ENCODE measurements at regions not wholly inside any gene's neighbourhood (a gene's known extent, or its start where the extent isn't known, plus 50 kb on each side); places are given as distances from the start of the nearest gene placed in this dataset.
"Not testable (repeated sequence)": the region's sequence is repeated elsewhere in the genome, so short reads cannot be mapped to it uniquely, and the experiment has no call there.

- TF ChIP-seq, protein P1, sequence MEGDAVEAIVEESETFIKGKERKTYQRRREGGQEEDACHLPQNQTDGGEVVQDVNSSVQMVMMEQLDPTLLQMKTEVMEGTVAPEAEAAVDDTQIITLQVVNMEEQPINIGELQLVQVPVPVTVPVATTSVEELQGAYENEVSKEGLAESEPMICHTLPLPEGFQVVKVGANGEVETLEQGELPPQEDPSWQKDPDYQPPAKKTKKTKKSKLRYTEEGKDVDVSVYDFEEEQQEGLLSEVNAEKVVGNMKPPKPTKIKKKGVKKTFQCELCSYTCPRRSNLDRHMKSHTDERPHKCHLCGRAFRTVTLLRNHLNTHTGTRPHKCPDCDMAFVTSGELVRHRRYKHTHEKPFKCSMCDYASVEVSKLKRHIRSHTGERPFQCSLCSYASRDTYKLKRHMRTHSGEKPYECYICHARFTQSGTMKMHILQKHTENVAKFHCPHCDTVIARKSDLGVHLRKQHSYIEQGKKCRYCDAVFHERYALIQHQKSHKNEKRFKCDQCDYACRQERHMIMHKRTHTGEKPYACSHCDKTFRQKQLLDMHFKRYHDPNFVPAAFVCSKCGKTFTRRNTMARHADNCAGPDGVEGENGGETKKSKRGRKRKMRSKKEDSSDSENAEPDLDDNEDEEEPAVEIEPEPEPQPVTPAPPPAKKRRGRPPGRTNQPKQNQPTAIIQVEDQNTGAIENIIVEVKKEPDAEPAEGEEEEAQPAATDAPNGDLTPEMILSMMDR (IDR thresholded peaks at IDR 0.05; ENCODE audit: insufficient read depth in 1 of 2, low read depth in 1 of 2, low read length in 1 of 2, severe bottlenecking in 1 of 2, unreplicated experiment in 1 of 2) = no peak
- DNase-seq = no peak
- no peaks in the 10 kb centered on the region for H3K27me3 Mint-ChIP-seq (ENCODE audit: insufficient read depth, unreplicated experiment)
- CTCF ChIA-PET = no interaction called here
- peaks cover 9% of the 10 kb centered on the region for H3K9me3 Mint-ChIP-seq (ENCODE audit: unreplicated experiment)
- POLR2A ChIA-PET = no interaction called here
- intact Hi-C loops (cut with micrococcal nuclease; ENCODE audit: unreplicated experiment) = no loop called here
- no peaks in the 10 kb centered on the region for H3K4me1 Mint-ChIP-seq (ENCODE audit: low read depth, unreplicated experiment)
- H3K27ac Mint-ChIP-seq (ENCODE audit: unreplicated experiment) = no peak overlapping the region
- H3K9me3 ChIP-seq = no peaks in the 10 kb centered on the region
- no peaks in the 10 kb centered on the region for H3K27me3 ChIP-seq (replicated peaks; ENCODE audit: control insufficient read depth, insufficient read depth, low read length)
- H3K36me3 Mint-ChIP-seq (ENCODE audit: insufficient read depth, unreplicated experiment) = no peaks in the 10 kb centered on the region
- no peaks in the 10 kb centered on the region for H3K36me3 ChIP-seq (ENCODE audit: control insufficient read depth, insufficient read depth, low read length)
- H3K4me3 ChIP-seq (ENCODE audit: low read depth, low read length) = no peak overlapping the region
- no peak overlapping the region for H3K4me3 Mint-ChIP-seq (ENCODE audit: unreplicated experiment)
- no TSS peak for BruUV-seq (replicated peaks)
- no peaks in the 10 kb centered on the region for H3K4me1 ChIP-seq
Measured at GRCh38 chr4:3630598-3631543, 98.6 kb upstream of the LRPAP1 start.

GRCh38 chr4:3630136-3630597, 97.9 kb upstream of the LRPAP1 start:
- H3K36me3 ChIP-seq (ENCODE audit: control insufficient read depth, insufficient read depth, low read length) = no peaks in the 10 kb centered on the region
- intact Hi-C loops (cut with micrococcal nuclease; ENCODE audit: unreplicated experiment) = no loop called here
- POLR2A ChIA-PET = no interaction called here
- CTCF ChIA-PET = no interaction called here
- BruUV-seq (replicated peaks) = no TSS peak
- H3K4me1 ChIP-seq = no peaks in the 10 kb centered on the region
- DNase-seq = no peak
- TF ChIP-seq, protein P1 (IDR thresholded peaks at IDR 0.05; ENCODE audit: insufficient read depth in 1 of 2, low read depth in 1 of 2, low read length in 1 of 2, severe bottlenecking in 1 of 2, unreplicated experiment in 1 of 2) = no peak
- H3K9me3 Mint-ChIP-seq (ENCODE audit: unreplicated experiment) = peaks cover 9% of the 10 kb centered on the region
- H3K27me3 ChIP-seq (replicated peaks; ENCODE audit: control insufficient read depth, insufficient read depth, low read length) = no peaks in the 10 kb centered on the region
- H3K9me3 ChIP-seq = no peaks in the 10 kb centered on the region
- no peak overlapping the region for H3K4me3 Mint-ChIP-seq (ENCODE audit: unreplicated experiment)
- no peaks in the 10 kb centered on the region for H3K36me3 Mint-ChIP-seq (ENCODE audit: insufficient read depth, unreplicated experiment)
- H3K27me3 Mint-ChIP-seq (ENCODE audit: insufficient read depth, unreplicated experiment) = no peaks in the 10 kb centered on the region
- H3K27ac Mint-ChIP-seq (ENCODE audit: unreplicated experiment) = no peak overlapping the region
- H3K4me3 ChIP-seq (ENCODE audit: low read depth, low read length) = no peak overlapping the region
- H3K4me1 Mint-ChIP-seq (ENCODE audit: low read depth, unreplicated experiment) = no peaks in the 10 kb centered on the region

DNA sequence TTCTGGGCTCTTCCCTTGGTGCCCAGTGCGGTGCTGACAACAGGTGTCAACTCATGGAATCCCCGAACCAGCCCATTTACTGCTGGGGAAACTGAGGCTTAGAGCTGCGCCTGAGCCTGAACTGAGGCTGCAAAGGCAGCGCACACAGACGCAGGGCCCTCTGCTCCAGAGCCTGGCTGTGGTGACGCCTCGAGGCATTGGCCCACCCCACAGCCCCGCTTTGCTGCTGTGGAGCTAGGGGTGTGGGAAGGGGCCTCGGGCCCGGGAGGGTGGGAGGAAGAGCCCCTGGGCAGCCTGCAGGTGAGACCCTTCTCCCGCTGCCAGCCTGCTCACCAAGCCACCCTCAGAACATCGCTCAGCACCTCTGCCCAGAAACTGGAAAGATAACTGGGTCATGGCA, 97.4 kb upstream of the LRPAP1 start:
- Mint-ChIP-seq H3K27ac (ENCODE audit: unreplicated experiment) (no peak overlapping the region), H3K36me3 (ENCODE audit: insufficient read depth, unreplicated experiment) (no peaks in the 10 kb centered on the region), H3K27me3 (ENCODE audit: insufficient read depth, unreplicated experiment) (no peaks in the 10 kb centered on the region), H3K9me3 (ENCODE audit: unreplicated experiment) (peaks cover 9% of the 10 kb centered on the region), H3K4me1 (ENCODE audit: low read depth, unreplicated experiment) (no peaks in the 10 kb centered on the region), H3K4me3 (ENCODE audit: unreplicated experiment) (no peak overlapping the region)
- BruUV-seq (replicated peaks) = no TSS peak
- CTCF ChIA-PET = no interaction called here
- POLR2A ChIA-PET = no interaction called here
- TF ChIP-seq, protein P1 (IDR thresholded peaks at IDR 0.05; ENCODE audit: insufficient read depth in 1 of 2, low read depth in 1 of 2, low read length in 1 of 2, severe bottlenecking in 1 of 2, unreplicated experiment in 1 of 2) = no peak
- Histone ChIP-seq H3K4me1 (no peaks in the 10 kb centered on the region), H3K27me3 (replicated peaks; ENCODE audit: control insufficient read depth, insufficient read depth, low read length) (no peaks in the 10 kb centered on the region), H3K36me3 (ENCODE audit: control insufficient read depth, insufficient read depth, low read length) (no peaks in the 10 kb centered on the region), H3K9me3 (no peaks in the 10 kb centered on the region), H3K4me3 (ENCODE audit: low read depth, low read length) (no peak overlapping the region)
- DNase-seq = no peak
- intact Hi-C loops (cut with micrococcal nuclease; ENCODE audit: unreplicated experiment) = no loop called here

GRCh38 chr4:3629176-3629575, 97.0 kb upstream of the LRPAP1 start:
- intact Hi-C loops (cut with micrococcal nuclease; ENCODE audit: unreplicated experiment); H3K36me3 Mint-ChIP-seq (ENCODE audit: insufficient read depth, unreplicated experiment); H3K27me3 ChIP-seq (replicated peaks; ENCODE audit: control insufficient read depth, insufficient read depth, low read length); H3K4me3 Mint-ChIP-seq (ENCODE audit: unreplicated experiment); BruUV-seq (replicated peaks); DNase-seq; H3K4me3 ChIP-seq (ENCODE audit: low read depth, low read length); H3K4me1 ChIP-seq; H3K27me3 Mint-ChIP-seq (ENCODE audit: insufficient read depth, unreplicated experiment); CTCF ChIA-PET; H3K4me1 Mint-ChIP-seq (ENCODE audit: low read depth, unreplicated experiment); H3K9me3 Mint-ChIP-seq (ENCODE audit: unreplicated experiment); POLR2A ChIA-PET; H3K27ac Mint-ChIP-seq (ENCODE audit: unreplicated experiment); H3K9me3 ChIP-seq; H3K36me3 ChIP-seq (ENCODE audit: control insufficient read depth, insufficient read depth, low read length): not testable (repeated sequence)
